RWPE1 (cell line): ENCODE measurements at regions not wholly inside any gene's neighbourhood (a gene's known extent, or its start where the extent isn't known, plus 50 kb on each side); places are given as distances from the start of the nearest gene placed in this dataset.

ENCODE experiments used
- CTCF ChIA-PET: fragments of 350-600 bp; sonication (Branson Sonifier 250); formaldehyde crosslinking; extraction: SDS; loops from one replicate; lab custom pipeline; 2021; lab: Yijun Ruan, JAX
- POLR2A ChIA-PET: fragments of 400-600 bp; formaldehyde crosslinking; extraction: SDS; loops from one replicate; lab custom pipeline; 2020; ENCODE audit warnings: antibody characterized with exemption; ENCODE audit not compliant: low non-redundant PET; lab: Yijun Ruan, JAX
- DNase-seq: peaks from one replicate; pipeline ENCODE4 v3.0.0; 2012; ENCODE audit warnings: low spot score
- H3K27ac ChIP-seq: fragments of 450-650 bp; 2 replicates; pipeline ENCODE4 v1.5.1; 2017
- CTCF ChIP-seq: fragments of 450-650 bp; conservative IDR thresholded peaks from 2 replicates; pipeline ENCODE4 v1.5.1; 2017; ENCODE audit warnings: low read depth, mild to moderate bottlenecking

- POLR2A ChIA-PET, result no interaction called here
- no peak overlapping the region for H3K27ac ChIP-seq
- TF ChIP-seq CTCF, result no peak
- CTCF ChIA-PET, result no interaction called here
- DNase-seq, result no peak
Observed at GRCh38 chr1:193356249-193356648, 169.8 kb upstream of the B3GALT2 start.

GRCh38 chr1:193355626-193356025 lies 169.2 kb upstream of the B3GALT2 start:
- ChIA-PET POLR2A (no interaction called here), CTCF (no interaction called here)
- no peak for TF ChIP-seq CTCF
- DNase-seq, result no peak
- no peak overlapping the region for H3K27ac ChIP-seq

GRCh38 chr1:193355178-193355577 lies 168.8 kb upstream of the B3GALT2 start:
- H3K27ac ChIP-seq, result no peak overlapping the region
- ChIA-PET POLR2A (no interaction called here), CTCF (no interaction called here)
- peak; percentile 73 for DNase-seq
- TF ChIP-seq CTCF, result no peak

GRCh38 chr1:193348769-193349535 lies 162.5 kb upstream of the B3GALT2 start:
- ChIA-PET CTCF (interaction anchor here (0.6 to 1.0 kb wide), 3 partner anchors 10 to 1352 kb away, joined by 3 to 6 read pairs (median 5); no protein-coding TSS in a partner anchor), POLR2A (no interaction called here)
- H3K27ac ChIP-seq, result no peak overlapping the region
- no peak for DNase-seq
- TF ChIP-seq CTCF, result no peak

- no peak overlapping the region for H3K27ac ChIP-seq
- POLR2A ChIA-PET, result no interaction called here
- CTCF ChIA-PET, result interaction anchor here (0.6 to 1.0 kb wide), 3 partner anchors 9 to 1352 kb away, joined by 3 to 6 read pairs (median 5); no protein-coding TSS in a partner anchor
- DNase-seq, result no peak
- TF ChIP-seq CTCF, result no peak
Observed at GRCh38 chr1:193348091-193348768, 161.8 kb upstream of the B3GALT2 start.

- POLR2A ChIA-PET, result no interaction called here
- no peak for TF ChIP-seq CTCF
- no peak overlapping the region for H3K27ac ChIP-seq
- DNase-seq, result no peak
- CTCF ChIA-PET, result interaction anchor here (0.5 to 1.2 kb wide), 2 partner anchors 23 to 208 kb away, joined by 3 read pairs; no protein-coding TSS in a partner anchor
Observed at GRCh38 chr1:193346085-193346484, 159.7 kb upstream of the B3GALT2 start.
